Keratinocyte (primary cell): ENCODE measurements at regions not wholly inside any gene's neighbourhood (a gene's known extent, or its start where the extent isn't known, plus 50 kb on each side); places are given as distances from the start of the nearest gene placed in this dataset.

Experiments
- DNase-seq: peaks from one replicate; pipeline ENCODE4 v3.0.0-alpha.2; 2011; ENCODE audit warnings: low read depth, missing footprints, low spot score
- FAIRE-seq: peaks from 2 replicates; lab custom pipeline; 2011; peaks lifted over from hg19 to GRCh38; lab: Jason Lieb, UNC
- H2AFZ ChIP-seq: 2 replicates; pipeline ENCODE4 v1.6.0; 2012; ENCODE audit warnings: low read length, control low read depth, inconsistent platforms; ENCODE audit not compliant: control insufficient read depth
- H3K27ac ChIP-seq: 2 replicates; pipeline ENCODE4 v1.5.1; 2011; ENCODE audit warnings: low read length; ENCODE audit not compliant: control insufficient read depth, insufficient read depth
- H3K27me3 ChIP-seq: 3 replicates; pipeline ENCODE4 v1.6.0; 2011; ENCODE audit warnings: low read length; ENCODE audit not compliant: control insufficient read depth, insufficient read depth; ENCODE audit errors: extremely low read depth
- H3K36me3 ChIP-seq, 2 experiments: 2 replicates in 1 of 2; 3 replicates in 1 of 2; pipeline ENCODE4 v1.5.1; 2011; ENCODE audit warnings: low read length in 2 of 2, mild to moderate bottlenecking in 1 of 2; ENCODE audit not compliant: control insufficient read depth in 2 of 2, insufficient read depth in 2 of 2; ENCODE audit errors: extremely low read depth in 1 of 2
- H3K4me1 ChIP-seq: 3 replicates; pipeline ENCODE4 v1.5.1; 2011; ENCODE audit warnings: low read length; ENCODE audit not compliant: control insufficient read depth, insufficient read depth; ENCODE audit errors: extremely low read depth
- H3K4me2 ChIP-seq: 3 replicates; pipeline ENCODE4 v1.6.0; 2011; ENCODE audit warnings: low read depth, low read length; ENCODE audit not compliant: control insufficient read depth, insufficient read depth; ENCODE audit errors: extremely low read depth
- H3K4me3 ChIP-seq, 3 experiments: fragments of 200-600 bp in 1 of 3; sonication (generic) in 1 of 3; 2 replicates in 2 of 3; 3 replicates in 1 of 3; pipeline ENCODE4 v1.5.1; 2011 to 2016; ENCODE audit warnings: low read length in 3 of 3, mild to moderate bottlenecking in 3 of 3, control low read depth in 2 of 3, inconsistent platforms in 1 of 3, low read depth in 1 of 3, mixed read lengths in 1 of 3, mixed run types in 1 of 3, moderate library complexity in 1 of 3; ENCODE audit not compliant: control insufficient read depth in 2 of 3, insufficient read depth in 2 of 3; ENCODE audit errors: extremely low read depth in 1 of 3
- H3K79me2 ChIP-seq: 2 replicates; pipeline ENCODE4 v1.6.0; 2012; ENCODE audit warnings: low read length; ENCODE audit not compliant: control insufficient read depth, insufficient read depth
- H3K9ac ChIP-seq: 3 replicates; pipeline ENCODE4 v1.6.0; 2011; ENCODE audit warnings: low read length; ENCODE audit not compliant: control insufficient read depth, insufficient read depth; ENCODE audit errors: extremely low read depth
- H3K9me1 ChIP-seq: 3 replicates; pipeline ENCODE4 v1.6.0; 2011; ENCODE audit warnings: low read length; ENCODE audit not compliant: control insufficient read depth, insufficient read depth; ENCODE audit errors: extremely low read depth
- H3K9me3 ChIP-seq: 2 replicates; pipeline ENCODE4 v1.5.1; 2012; ENCODE audit warnings: low read depth, low read length; ENCODE audit not compliant: control insufficient read depth
- H4K20me1 ChIP-seq: 3 replicates; pipeline ENCODE4 v1.6.0; 2011; ENCODE audit warnings: low read length; ENCODE audit not compliant: control insufficient read depth, insufficient read depth; ENCODE audit errors: extremely low read depth
- EZH2 ChIP-seq: IDR thresholded peaks from one replicate; pipeline ENCODE4 v1.6.1; 2012; ENCODE audit warnings: inconsistent platforms, mild to moderate bottlenecking, low read length, moderate library complexity
- dilution Hi-C: fragments of 300-500 bp; cut with MboI; formaldehyde crosslinking; loops from one replicate; pipeline ENCODE4 v1.7.0; 2020; ENCODE audit warnings: low sequenced_read_pairs; ENCODE audit not compliant: extremely low pct_ligation_motif_present
- TF ChIP-seq, protein P1 (sequence below), 3 experiments: IDR thresholded peaks in 1 of 3; conservative IDR thresholded peaks in 1 of 3; optimal IDR thresholded peaks in 1 of 3; 2 replicates in 2 of 3; 3 replicates in 1 of 3; pipeline versions ENCODE3 to v1.5.1; 2011; ENCODE audit warnings: low read length in 3 of 3, mild to moderate bottlenecking in 3 of 3, moderate library complexity in 2 of 3, control low read depth in 1 of 3, inconsistent platforms in 1 of 3; ENCODE audit not compliant: insufficient read depth in 2 of 3; ENCODE audit errors: extremely low read depth in 1 of 3

- no peak for FAIRE-seq
- Histone ChIP-seq H3K79me2 (no peaks in the 10 kb centered on the region), H3K9ac (no peak overlapping the region), H3K36me3 (no peaks in the 10 kb centered on the region), H3K9me3 (no peaks in the 10 kb centered on the region), H3K9me1 (no peaks in the 10 kb centered on the region), H3K4me2 (no peak overlapping the region), H3K27me3 (no peaks in the 10 kb centered on the region), H3K27ac (no peak overlapping the region), H4K20me1 (no peaks in the 10 kb centered on the region), H2AFZ (no peak overlapping the region), H3K4me1 (no peaks in the 10 kb centered on the region), H3K4me3 (no peak overlapping the region)
- dilution Hi-C loops = no loop called here
- TF ChIP-seq, protein P1, sequence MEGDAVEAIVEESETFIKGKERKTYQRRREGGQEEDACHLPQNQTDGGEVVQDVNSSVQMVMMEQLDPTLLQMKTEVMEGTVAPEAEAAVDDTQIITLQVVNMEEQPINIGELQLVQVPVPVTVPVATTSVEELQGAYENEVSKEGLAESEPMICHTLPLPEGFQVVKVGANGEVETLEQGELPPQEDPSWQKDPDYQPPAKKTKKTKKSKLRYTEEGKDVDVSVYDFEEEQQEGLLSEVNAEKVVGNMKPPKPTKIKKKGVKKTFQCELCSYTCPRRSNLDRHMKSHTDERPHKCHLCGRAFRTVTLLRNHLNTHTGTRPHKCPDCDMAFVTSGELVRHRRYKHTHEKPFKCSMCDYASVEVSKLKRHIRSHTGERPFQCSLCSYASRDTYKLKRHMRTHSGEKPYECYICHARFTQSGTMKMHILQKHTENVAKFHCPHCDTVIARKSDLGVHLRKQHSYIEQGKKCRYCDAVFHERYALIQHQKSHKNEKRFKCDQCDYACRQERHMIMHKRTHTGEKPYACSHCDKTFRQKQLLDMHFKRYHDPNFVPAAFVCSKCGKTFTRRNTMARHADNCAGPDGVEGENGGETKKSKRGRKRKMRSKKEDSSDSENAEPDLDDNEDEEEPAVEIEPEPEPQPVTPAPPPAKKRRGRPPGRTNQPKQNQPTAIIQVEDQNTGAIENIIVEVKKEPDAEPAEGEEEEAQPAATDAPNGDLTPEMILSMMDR (optimal IDR thresholded peaks at IDR 0.05 in 1 of 3, IDR thresholded peaks at IDR 0.05 in 1 of 3, conservative IDR thresholded peaks at IDR 0.05 in 1 of 3; ENCODE audit: extremely low read depth in 1 of 3, insufficient read depth in 2 of 3, low read length in 3 of 3) = no peak
- no peak for TF ChIP-seq EZH2
- DNase-seq = no peak
These were observed 53.8 kb upstream of the ADAMTS18 start for GRCh38 chr16:77488652-77489051.

DNA sequence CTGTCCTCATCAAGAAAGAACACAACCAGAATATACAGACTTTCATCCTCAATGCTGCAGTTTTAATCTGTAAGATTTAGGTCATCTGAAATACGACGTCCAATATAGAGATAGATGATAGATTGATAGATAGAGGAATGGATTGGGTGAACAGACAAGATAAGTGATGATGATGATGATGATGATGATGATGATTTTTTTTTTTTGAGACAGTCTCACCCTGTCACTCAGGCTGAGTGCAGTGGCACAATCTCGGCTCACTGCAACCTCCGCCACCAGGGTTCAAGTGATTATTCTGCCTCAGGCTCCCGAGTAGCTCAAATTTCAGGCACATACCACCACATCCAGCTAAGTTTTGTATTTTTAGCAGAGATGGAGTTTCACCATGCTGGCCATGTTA is 56.3 kb upstream of the ADAMTS18 start:
- H3K9ac ChIP-seq = no peak overlapping the region
- H3K4me3 ChIP-seq = no peak overlapping the region
- H3K4me2 ChIP-seq = no peak overlapping the region
- DNase-seq (no peak), FAIRE-seq (no peak)
- no peaks in the 10 kb centered on the region for H3K27me3 ChIP-seq
- H3K9me1 ChIP-seq = no peaks in the 10 kb centered on the region
- no peak overlapping the region for H3K27ac ChIP-seq
- TF ChIP-seq, protein P1 (optimal IDR thresholded peaks at IDR 0.05 in 1 of 3, IDR thresholded peaks at IDR 0.05 in 1 of 3, conservative IDR thresholded peaks at IDR 0.05 in 1 of 3; ENCODE audit: extremely low read depth in 1 of 3, insufficient read depth in 2 of 3, low read length in 3 of 3) = no peak
- TF ChIP-seq EZH2 = no peak
- no peaks in the 10 kb centered on the region for H4K20me1 ChIP-seq
- no peaks in the 10 kb centered on the region for H3K4me1 ChIP-seq
- H3K9me3 ChIP-seq = no peaks in the 10 kb centered on the region
- no peaks in the 10 kb centered on the region for H3K79me2 ChIP-seq
- dilution Hi-C loops = no loop called here
- no peaks in the 10 kb centered on the region for H3K36me3 ChIP-seq
- H2AFZ ChIP-seq = no peak overlapping the region
